ENCODE measurements at regions not wholly inside any gene's neighbourhood (a gene's known extent, or its start where the extent isn't known, plus 50 kb on each side); places are given as distances from the start of the nearest gene placed in this dataset.

- intact Hi-C loops (cut with micrococcal nuclease) = no loop called here
Measured at GRCh38 chr12:42767998-42768397, 178.5 kb upstream of the PRICKLE1 start.

- intact Hi-C loops (cut with micrococcal nuclease) = no loop called here
Measured at GRCh38 chr12:42767326-42767954, 177.9 kb upstream of the PRICKLE1 start.

DNA sequence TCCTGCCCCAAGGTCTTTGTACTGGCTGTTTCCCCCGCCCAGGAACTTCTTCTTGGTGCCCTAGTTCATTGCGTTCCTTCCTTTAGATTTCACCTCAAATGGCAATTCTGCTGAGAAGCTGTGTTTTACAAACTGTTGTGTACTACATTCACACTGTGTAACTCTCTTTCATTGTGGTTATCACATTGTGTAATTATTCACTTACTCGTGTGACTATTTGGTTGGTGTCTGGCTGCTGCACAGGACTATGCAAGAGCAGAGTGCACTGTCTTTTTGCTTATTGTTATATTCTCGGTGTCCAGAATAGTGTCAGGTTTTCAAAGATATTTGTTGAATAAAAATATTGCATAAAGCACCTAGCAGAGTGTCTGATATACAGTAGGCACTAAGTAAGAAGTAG, 177.2 kb upstream of the PRICKLE1 start:
- intact Hi-C loops (cut with micrococcal nuclease) = no loop called here

GRCh38 chr12:42766026-42766425, 176.5 kb upstream of the PRICKLE1 start:
- intact Hi-C loops (cut with micrococcal nuclease) = no loop called here

DNA sequence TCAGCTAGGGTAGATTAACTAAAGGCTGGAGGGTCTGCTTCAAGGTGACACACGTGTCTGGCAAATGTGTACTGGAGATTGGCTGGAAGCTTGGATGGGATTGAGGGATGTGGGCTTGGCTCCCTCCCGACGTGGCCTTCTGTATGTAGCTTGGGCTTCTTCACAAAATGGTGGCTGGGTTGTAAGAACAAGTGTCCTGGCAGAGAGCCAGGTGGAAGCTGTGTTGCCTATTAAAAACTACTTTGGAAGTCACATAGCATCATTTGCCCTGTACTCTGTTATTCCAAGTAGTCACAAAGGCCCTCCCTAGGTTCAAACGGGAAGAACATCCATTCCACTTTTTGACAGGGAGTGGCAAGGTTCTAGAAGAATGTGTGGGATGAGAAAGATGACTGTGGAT, 174.1 kb upstream of the PRICKLE1 start:
- intact Hi-C loops (cut with micrococcal nuclease) = no loop called here

DNA sequence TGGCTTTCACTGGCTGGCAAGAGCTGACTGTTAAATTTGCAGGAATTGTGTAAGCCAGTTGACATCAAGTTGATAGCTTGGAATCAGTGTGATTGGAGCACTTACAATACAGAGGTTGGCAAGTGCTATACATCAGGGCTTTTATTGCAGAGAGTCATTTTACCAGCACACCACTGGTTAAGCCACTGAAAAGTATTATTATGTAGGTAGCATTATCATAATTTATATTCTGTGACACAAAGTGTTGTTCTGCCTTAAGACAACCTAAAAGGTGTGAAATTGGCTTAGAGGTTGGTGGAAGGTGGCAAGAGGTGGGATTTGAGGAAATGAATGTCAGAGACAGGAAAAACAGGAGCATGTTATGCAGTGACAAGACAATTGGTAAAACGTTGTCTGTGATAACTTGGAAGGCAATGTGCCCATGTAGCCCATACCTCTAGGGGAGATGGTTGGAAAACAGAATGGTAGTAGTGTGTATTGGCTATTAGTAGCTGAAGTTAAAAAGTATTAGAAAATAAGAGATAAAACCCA, 172.9 kb upstream of the PRICKLE1 start:
- intact Hi-C loops (cut with micrococcal nuclease) = no loop called here

DNA sequence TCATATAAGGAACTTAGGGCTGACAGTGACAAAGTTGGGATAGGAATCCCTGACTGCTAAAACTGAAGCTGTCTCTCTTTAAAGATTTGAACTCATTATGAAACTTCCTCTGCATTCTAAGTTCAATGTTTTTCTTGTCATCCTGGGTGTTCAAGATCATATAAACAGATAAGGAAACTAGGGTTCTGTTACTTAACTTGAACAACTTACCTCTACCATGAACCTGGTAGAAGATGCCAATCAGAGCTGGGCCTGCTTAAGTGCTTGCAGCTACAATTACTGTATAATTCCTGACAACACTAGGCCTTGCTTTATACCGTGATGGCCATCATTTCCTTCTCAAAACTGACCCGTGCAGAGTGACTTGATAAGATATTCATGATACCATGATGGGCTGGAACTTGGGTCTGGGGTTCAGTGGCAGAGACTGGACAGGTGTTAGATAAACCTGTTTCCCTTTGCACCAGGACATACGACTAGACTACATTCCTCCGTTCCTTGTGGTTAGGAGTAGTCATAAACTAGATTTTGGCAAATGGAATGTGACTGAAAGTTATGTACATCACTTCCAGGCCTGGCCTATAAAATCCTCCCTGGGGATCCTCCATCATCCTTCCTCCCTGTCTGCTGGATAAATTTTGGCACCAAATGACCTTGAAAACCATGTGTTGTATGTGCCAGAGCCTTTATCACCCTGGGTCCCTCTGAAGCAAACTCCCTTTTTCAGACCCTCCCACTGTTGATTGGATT, 172.2 kb upstream of the PRICKLE1 start:
- intact Hi-C loops (cut with micrococcal nuclease) = no loop called here

DNA sequence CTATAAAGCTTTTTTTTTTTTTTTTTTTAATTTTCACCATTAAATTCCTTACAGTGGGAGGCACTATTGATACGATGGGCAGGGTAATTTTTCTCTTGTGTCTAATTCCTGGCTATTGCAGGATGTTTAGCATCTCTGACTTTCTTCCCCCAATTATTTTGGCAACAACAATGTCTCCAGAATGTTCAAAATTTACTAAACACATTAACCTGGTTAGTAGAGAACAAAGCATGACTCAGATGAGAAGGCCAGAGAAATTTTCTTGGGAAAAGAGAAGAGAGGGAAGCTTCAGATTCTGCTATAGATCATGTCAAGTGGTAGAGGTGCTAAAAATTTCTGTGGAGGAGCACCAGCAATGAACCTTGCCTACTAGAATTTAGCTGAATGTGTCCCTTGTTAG, 171.5 kb upstream of the PRICKLE1 start:
- intact Hi-C loops (cut with micrococcal nuclease) = no loop called here

DNA sequence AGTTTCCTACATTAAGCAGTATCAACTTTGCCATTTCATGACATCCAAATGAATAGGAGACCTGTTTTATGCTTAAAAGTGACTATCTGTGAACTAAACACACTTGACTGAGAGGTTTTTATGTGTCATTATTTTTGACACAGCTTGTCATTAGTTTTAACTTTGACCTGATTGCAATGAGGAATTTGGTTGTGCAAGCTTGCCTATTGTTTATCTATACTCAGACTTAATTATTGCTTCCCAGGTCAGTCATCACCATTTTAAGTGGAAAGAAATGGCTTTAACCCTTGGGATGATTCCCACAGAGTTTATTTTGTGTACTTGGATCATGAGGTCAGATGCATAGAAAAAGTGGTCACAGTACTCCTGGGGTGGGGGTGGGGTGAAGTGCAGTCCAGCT, 171.0 kb upstream of the PRICKLE1 start:
- intact Hi-C loops (cut with micrococcal nuclease) = no loop called here

GRCh38 chr12:42759622-42760273, 170.2 kb upstream of the PRICKLE1 start:
- intact Hi-C loops (cut with micrococcal nuclease) = no loop called here

GRCh38 chr12:42758806-42759205, 169.3 kb upstream of the PRICKLE1 start:
- intact Hi-C loops (cut with micrococcal nuclease) = no loop called here

- intact Hi-C loops (cut with micrococcal nuclease) = no loop called here
Measured at GRCh38 chr12:42757624-42758119, 168.1 kb upstream of the PRICKLE1 start.

DNA sequence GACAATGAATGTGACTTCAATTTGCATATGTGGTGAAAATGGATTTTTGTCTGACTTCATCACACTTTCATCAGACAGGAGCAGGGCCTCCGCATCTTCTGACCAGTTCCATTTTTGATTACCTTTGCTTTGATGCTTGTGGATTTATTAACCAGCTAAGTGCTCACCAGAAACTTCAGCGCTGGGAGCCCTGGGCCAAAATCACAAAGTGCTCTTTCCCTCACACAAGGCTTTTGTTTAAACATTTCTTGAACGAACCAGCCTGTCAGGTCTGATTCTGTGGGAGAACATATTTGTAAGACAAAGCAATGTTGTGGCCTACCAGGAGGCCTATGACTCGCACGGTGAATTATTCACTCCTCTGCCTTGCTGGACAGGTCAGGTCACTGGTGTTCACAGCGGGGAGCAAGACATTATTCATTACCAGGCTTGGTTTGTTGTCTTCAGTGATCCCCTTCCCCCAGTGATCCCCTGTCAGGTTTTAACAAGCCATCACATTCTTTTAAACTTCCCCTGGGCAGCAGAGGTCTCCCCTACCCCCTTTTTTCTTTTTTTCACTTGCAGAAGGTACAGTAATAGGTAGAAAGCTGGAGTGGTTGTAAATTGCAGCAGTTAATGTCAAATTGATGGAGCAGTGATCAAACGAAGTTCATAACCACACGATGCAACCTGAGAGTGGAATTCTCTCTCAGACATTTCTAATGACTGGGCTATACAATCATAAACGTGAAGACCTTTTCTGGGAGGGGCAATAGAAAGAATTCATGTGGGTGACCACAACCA, 167.5 kb upstream of the PRICKLE1 start:
- intact Hi-C loops (cut with micrococcal nuclease) = no loop called here

DNA sequence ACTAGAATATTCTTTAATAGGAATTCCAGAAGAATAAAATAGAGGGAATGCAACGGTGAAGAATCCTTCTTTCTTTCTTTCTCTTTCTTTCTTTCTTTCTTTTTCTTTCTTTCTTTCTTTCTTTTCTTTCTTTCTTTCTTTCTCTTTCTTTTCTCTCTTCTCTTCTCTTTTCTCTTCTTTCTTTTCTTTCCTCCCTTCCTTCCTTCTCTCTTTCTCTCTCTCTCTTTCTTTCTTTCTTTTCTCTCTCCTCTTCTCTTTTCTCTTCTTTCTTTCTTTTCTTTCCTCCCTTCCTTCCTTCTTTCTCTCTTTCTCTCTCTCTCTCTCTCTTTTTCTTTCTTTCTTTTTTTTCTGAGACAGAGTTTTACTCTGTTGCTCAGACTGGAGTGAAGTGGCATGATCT, 160.8 kb upstream of the PRICKLE1 start:
- intact Hi-C loops (cut with micrococcal nuclease) = no loop called here

GRCh38 chr12:42749239-42749638, 159.7 kb upstream of the PRICKLE1 start:
- intact Hi-C loops (cut with micrococcal nuclease) = no loop called here

DNA sequence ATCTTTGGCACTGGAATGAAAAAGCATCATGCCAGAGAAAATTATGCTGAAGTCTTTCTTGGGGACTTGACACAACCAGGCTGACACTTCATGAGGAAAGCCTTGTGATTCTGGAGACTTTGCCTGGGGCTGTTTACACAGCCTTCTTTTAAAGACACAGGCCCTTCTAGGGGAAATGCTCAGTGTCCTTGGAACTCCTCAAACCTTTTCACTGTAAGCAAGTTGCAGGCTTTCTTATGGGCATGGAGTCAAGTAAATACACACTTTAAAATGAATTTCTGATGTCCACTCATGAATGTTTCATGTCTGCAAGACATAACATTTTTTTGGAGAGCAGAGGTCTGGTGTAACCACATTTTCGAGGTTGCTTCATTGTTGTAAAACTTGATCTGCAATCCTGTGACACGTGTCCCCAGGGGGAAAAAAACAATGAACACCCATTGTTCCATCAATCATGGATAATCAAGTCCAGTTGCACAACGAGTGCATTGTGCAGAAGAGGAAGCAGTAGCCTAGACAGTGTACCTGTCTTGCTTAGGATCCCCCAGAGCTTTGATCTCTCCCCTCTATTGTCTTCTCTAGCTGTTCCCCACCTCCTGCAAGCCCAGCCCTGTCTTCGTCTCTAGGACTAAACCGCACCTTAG, 155.1 kb upstream of the PRICKLE1 start:
- intact Hi-C loops (cut with micrococcal nuclease) = no loop called here

DNA sequence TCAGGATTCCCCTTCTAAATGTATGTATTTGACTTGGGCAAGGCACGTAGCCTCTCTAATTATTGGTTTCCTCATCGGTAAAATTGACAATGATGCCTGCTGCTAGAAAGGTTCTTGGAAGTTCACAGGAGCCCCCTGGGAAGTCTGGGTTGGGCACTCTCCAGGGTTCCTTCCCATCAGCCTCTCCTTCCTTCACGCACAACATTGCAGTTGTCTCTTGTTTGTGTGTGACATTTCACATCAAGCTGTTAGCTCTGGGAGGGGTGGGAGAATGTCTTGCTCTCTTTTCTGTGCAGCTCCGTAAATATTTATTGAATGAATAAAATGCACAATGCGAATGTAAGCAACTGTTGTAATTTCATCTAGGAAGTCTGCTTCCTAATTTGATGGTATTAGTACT, 153.2 kb upstream of the PRICKLE1 start:
- intact Hi-C loops (cut with micrococcal nuclease) = no loop called here

- intact Hi-C loops (cut with micrococcal nuclease) = no loop called here
Measured at GRCh38 chr12:42741771-42742510, 152.4 kb upstream of the PRICKLE1 start.

GRCh38 chr12:42741091-42741490, 151.5 kb upstream of the PRICKLE1 start:
- intact Hi-C loops (cut with micrococcal nuclease) = no loop called here

DNA sequence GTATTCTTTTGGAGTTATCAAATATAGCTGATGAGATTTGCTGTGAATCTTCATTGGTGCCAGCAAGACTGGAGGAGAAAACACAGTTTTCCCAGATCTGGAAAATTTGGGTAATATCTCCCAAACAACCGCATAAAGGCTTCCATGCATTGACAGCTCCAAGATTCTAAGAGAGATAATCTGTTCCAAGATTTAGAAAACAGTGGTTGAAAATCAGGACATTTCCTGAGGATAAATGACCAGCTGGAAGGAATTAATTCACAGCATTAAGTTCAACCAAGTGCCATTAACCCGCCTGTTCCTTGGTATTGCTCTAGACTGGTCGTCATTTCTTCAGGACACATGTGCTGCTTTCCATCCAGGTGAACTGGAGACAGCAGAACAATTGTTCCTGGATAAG, 147.9 kb upstream of the PRICKLE1 start:
- intact Hi-C loops (cut with micrococcal nuclease) = no loop called here
